ENCODE measurements at regions not wholly inside any gene's neighbourhood (a gene's known extent, or its start where the extent isn't known, plus 50 kb on each side); places are given as distances from the start of the nearest gene placed in this dataset.

DNA sequence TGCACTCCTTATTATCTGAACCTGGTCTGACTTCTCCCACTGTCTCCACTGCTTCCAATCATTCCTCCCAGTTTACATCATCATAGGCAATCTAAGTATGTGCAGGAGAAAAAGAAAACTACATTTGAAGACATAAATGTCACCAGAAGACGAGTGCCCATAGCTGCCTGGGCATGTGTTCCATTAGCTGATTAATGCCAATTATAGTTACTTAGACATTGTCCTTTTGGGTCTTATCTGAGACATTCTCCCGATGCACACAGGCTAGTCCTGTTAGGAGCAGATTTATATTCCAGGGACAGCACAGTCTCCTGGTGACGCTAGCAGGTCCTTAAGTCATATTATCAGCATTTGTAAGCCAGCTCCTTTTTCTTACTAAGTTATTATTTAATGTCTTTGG is 52.6 kb upstream of the PTGFRN start:
- no peak for TF ChIP-seq SUZ12 (IDR thresholded peaks at IDR 0.05; ENCODE audit: extremely low read depth, insufficient read depth, insufficient read length)
- TF ChIP-seq YY1 (IDR thresholded peaks at IDR 0.05; ENCODE audit: insufficient read depth, insufficient read length): no peak
- no peak for TF ChIP-seq ZNF274 (IDR thresholded peaks at IDR 0.05; ENCODE audit: low read depth, low read length)
